Neural cell (in vitro differentiated cells): ENCODE measurements at regions not wholly inside any gene's neighbourhood (a gene's known extent, or its start where the extent isn't known, plus 50 kb on each side); places are given as distances from the start of the nearest gene placed in this dataset.

Experiments
- H2AFZ ChIP-seq: fragments of 200-600, 300-800 bp; sonication (generic), shearing (Covaris generic); 2 replicates; pipeline ENCODE4 v1.6.0; 2014; ENCODE audit warnings: low read depth, mild to moderate bottlenecking, antibody characterized with exemption, low read length, moderate library complexity
- H3F3A ChIP-seq: fragments of 200-600 bp; shearing (Covaris generic); 2 replicates; pipeline ENCODE4 v1.6.1; 2016; ENCODE audit warnings: mild to moderate bottlenecking, moderate library complexity, mixed read lengths, antibody characterized with exemption, low read length; ENCODE audit not compliant: insufficient read depth, poor library complexity, severe bottlenecking
- H3K27ac ChIP-seq: fragments of 200-600, 300-800 bp; sonication (generic), shearing (Covaris generic); 2 replicates; pipeline ENCODE4 v1.5.1; 2014; ENCODE audit warnings: mild to moderate bottlenecking, low read length, moderate library complexity
- H3K27me3 ChIP-seq: fragments of 300-800, 200-600 bp; sonication (generic), shearing (Covaris generic); 2 replicates; pipeline ENCODE4 v1.6.0; 2014; ENCODE audit warnings: mild to moderate bottlenecking, low read depth, low read length, moderate library complexity; ENCODE audit not compliant: insufficient read depth
- H3K36me3 ChIP-seq: fragments of 300-800, 200-600 bp; sonication (generic), shearing (Covaris generic); 2 replicates; pipeline ENCODE4 v1.5.1; 2014; ENCODE audit warnings: mild to moderate bottlenecking, antibody characterized with exemption, low read length, moderate library complexity; ENCODE audit not compliant: insufficient read depth
- H3K4me2 ChIP-seq: fragments of 300-800, 200-600 bp; sonication (generic), shearing (Covaris generic); 2 replicates; pipeline ENCODE4 v1.6.0; 2014; ENCODE audit warnings: mild to moderate bottlenecking, low read length
- H3K4me3 ChIP-seq: fragments of 300-800, 200-600 bp; sonication (generic), shearing (Covaris generic); 2 replicates; pipeline ENCODE4 v1.5.1; 2014; ENCODE audit warnings: mild to moderate bottlenecking, low read length, moderate library complexity
- H3K79me2 ChIP-seq: fragments of 200-600 bp; shearing (Covaris generic); replicated peaks from 2 replicates; pipeline ENCODE4 v1.6.0; 2014; ENCODE audit warnings: mild to moderate bottlenecking, low read length, moderate library complexity; ENCODE audit not compliant: insufficient read depth
- H3K9ac ChIP-seq: fragments of 300-800, 200-600 bp; sonication (generic), shearing (Covaris generic); 2 replicates; pipeline ENCODE4 v1.6.1; 2016; ENCODE audit warnings: mild to moderate bottlenecking, low read length, mixed read lengths
- H3K9me2 ChIP-seq: fragments of 200-600 bp; shearing (Covaris generic); 2 replicates; pipeline ENCODE4 v1.6.1; 2016; ENCODE audit warnings: mild to moderate bottlenecking, low read length, mixed read lengths; ENCODE audit not compliant: insufficient read depth
- H3K9me3 ChIP-seq: fragments of 200-600, 300-800 bp; sonication (generic), shearing (Covaris generic); 2 replicates; pipeline ENCODE4 v1.6.1; 2016; ENCODE audit warnings: mild to moderate bottlenecking, mixed run types, low read length, moderate library complexity, mixed read lengths
- H4K20me1 ChIP-seq: fragments of 200-600 bp; shearing (Covaris generic); 2 replicates; pipeline ENCODE4 v1.6.1; 2016; ENCODE audit warnings: mild to moderate bottlenecking, mixed run types; ENCODE audit not compliant: insufficient read depth
- CTCF ChIP-seq: fragments of 450-650 bp; IDR thresholded peaks from 2 replicates; pipeline ENCODE4 v1.5.1; 2014; ENCODE audit warnings: antibody characterized with exemption, mild to moderate bottlenecking, moderate library complexity; ENCODE audit not compliant: poor library complexity, severe bottlenecking
- EP300 ChIP-seq: fragments of 450-650 bp; conservative IDR thresholded peaks from 2 replicates; pipeline ENCODE4 v1.6.1; 2014; ENCODE audit warnings: antibody characterized with exemption, mild to moderate bottlenecking, moderate library complexity; ENCODE audit not compliant: poor library complexity, severe bottlenecking
- EZH2 ChIP-seq: fragments of 200-600, 300-800 bp; shearing (Covaris generic), sonication (generic); IDR thresholded peaks from 2 replicates; pipeline ENCODE4 v1.6.1; 2014; ENCODE audit warnings: antibody characterized with exemption, low read length, borderline replicate concordance, mild to moderate bottlenecking; ENCODE audit not compliant: insufficient read depth, poor library complexity, severe bottlenecking
- MXI1 ChIP-seq: fragments of 450-650 bp; conservative IDR thresholded peaks from 2 replicates; pipeline ENCODE4 v1.6.1; 2014; ENCODE audit warnings: antibody characterized with exemption, mild to moderate bottlenecking; ENCODE audit not compliant: poor library complexity, severe bottlenecking
- POLR2AphosphoS5 ChIP-seq: IDR thresholded peaks from 2 replicates; pipeline ENCODE4 v1.6.1; 2012
- RAD21 ChIP-seq: fragments of 450-650 bp; conservative IDR thresholded peaks from 2 replicates; pipeline ENCODE4 v1.6.1; 2014; ENCODE audit warnings: antibody characterized with exemption, mild to moderate bottlenecking, moderate library complexity
- REST ChIP-seq: IDR thresholded peaks from 2 replicates; pipeline ENCODE4 v1.6.1; 2012; ENCODE audit warnings: borderline replicate concordance
- SMC3 ChIP-seq: fragments of 450-650 bp; conservative IDR thresholded peaks from 2 replicates; pipeline ENCODE4 v1.6.1; 2014; ENCODE audit warnings: antibody characterized with exemption, mild to moderate bottlenecking, moderate library complexity; ENCODE audit not compliant: poor library complexity
- TAF1 ChIP-seq: IDR thresholded peaks from 2 replicates; pipeline ENCODE4 v1.6.1; 2012; ENCODE audit warnings: low read depth

GRCh38 chr4:59175617-59176016 lies 2024.5 kb upstream of the ADGRL3 start:
- Histone ChIP-seq H2AFZ (no peak overlapping the region), H3K9ac (no peak overlapping the region), H3K9me3 (no peaks in the 10 kb centered on the region), H4K20me1 (no peaks in the 10 kb centered on the region), H3K79me2 (no peaks in the 10 kb centered on the region), H3K4me3 (no peak overlapping the region), H3F3A (no peaks in the 10 kb centered on the region), H3K36me3 (no peaks in the 10 kb centered on the region), H3K27me3 (no peaks in the 10 kb centered on the region), H3K9me2 (no peaks in the 10 kb centered on the region), H3K4me2 (no peak overlapping the region), H3K27ac (no peak overlapping the region)
- TF ChIP-seq RAD21 (no peak), SMC3 (no peak), TAF1 (no peak), MXI1 (no peak), POLR2AphosphoS5 (no peak), CTCF (no peak), EZH2 (no peak), REST (no peak), EP300 (no peak)

- Histone ChIP-seq H3K27me3 (no peaks in the 10 kb centered on the region), H3K4me3 (no peak overlapping the region), H3K79me2 (no peaks in the 10 kb centered on the region), H3K4me2 (no peak overlapping the region), H3K9ac (no peak overlapping the region), H3K9me2 (no peaks in the 10 kb centered on the region), H3K9me3 (no peaks in the 10 kb centered on the region), H2AFZ (no peak overlapping the region), H3F3A (no peaks in the 10 kb centered on the region), H3K27ac (no peak overlapping the region), H4K20me1 (no peaks in the 10 kb centered on the region), H3K36me3 (no peaks in the 10 kb centered on the region)
- TF ChIP-seq EP300, result no peak
- no peak for TF ChIP-seq MXI1
- TF ChIP-seq SMC3, result no peak
- no peak for TF ChIP-seq TAF1
- TF ChIP-seq RAD21, result no peak
- no peak for TF ChIP-seq CTCF
- no peak for TF ChIP-seq EZH2
- no peak for TF ChIP-seq REST
- no peak for TF ChIP-seq POLR2AphosphoS5
Measured at GRCh38 chr4:59179372-59179771, 2020.8 kb upstream of the ADGRL3 start.
